ENCODE measurements at regions not wholly inside any gene's neighbourhood (a gene's known extent, or its start where the extent isn't known, plus 50 kb on each side); places are given as distances from the start of the nearest gene placed in this dataset.

DNA sequence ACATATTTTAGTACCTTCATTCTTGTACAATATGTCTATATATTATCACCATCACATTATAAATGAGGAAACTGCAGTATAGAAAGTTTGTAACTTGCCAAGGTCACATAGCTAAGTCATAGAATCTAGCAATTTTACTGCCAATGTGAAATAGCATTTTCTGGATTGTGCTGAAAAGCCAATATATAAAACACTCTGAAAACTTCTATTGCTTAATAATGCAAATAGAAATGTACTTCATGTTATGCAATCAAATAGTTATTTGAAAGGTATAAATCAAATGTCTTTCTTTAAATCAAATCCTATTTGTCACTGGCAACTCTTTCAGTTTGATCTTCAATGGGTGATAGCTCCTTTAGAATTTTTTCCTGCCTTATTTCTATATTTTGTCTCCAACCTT lies 129.5 kb downstream of the TMEM26 start:
- TF ChIP-seq NKX3-1 (CRISPR knock-in tag; IDR thresholded peaks at IDR 0.05) (no peak), NR3C1 (CRISPR knock-in tag; IDR thresholded peaks at IDR 0.05) (no peak)
